ENCODE measurements at regions not wholly inside any gene's neighbourhood (a gene's known extent, or its start where the extent isn't known, plus 50 kb on each side); places are given as distances from the start of the nearest gene placed in this dataset.

DNA sequence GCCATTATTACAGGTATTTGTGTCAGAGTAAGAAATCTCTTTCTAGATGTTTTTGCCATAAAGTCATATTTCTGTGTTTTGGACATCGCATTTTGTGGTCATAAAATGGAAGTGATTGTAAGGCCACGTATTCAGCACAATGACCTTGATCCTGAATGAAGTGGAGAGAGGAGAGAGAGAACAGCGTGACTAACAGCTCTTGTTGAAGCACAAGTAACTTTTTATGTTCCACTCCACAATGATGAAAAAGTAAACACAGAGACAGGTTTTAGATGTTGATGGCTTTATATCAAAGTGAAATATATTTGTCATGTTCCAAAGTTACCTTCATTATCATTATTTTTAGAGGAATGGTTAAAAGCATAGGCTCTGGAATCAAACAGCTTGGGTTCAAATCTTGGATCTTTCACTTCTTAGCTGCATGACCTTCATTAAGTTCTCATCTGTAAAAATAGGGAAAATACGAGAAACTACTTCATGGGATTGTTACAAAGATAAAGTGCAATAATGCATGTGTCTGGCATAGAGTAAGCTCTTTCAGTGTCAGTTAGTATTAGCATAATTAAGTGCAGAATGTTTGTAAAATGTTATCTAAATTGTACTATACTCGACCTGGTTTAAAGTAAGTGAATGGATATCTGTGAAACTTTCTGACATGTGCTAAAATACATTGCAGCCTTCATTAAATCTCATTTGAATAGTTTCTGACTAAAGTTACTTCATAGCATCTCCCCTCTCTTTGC lies 341.5 kb upstream of the DNAJC19 start:
- TF ChIP-seq, protein P1, sequence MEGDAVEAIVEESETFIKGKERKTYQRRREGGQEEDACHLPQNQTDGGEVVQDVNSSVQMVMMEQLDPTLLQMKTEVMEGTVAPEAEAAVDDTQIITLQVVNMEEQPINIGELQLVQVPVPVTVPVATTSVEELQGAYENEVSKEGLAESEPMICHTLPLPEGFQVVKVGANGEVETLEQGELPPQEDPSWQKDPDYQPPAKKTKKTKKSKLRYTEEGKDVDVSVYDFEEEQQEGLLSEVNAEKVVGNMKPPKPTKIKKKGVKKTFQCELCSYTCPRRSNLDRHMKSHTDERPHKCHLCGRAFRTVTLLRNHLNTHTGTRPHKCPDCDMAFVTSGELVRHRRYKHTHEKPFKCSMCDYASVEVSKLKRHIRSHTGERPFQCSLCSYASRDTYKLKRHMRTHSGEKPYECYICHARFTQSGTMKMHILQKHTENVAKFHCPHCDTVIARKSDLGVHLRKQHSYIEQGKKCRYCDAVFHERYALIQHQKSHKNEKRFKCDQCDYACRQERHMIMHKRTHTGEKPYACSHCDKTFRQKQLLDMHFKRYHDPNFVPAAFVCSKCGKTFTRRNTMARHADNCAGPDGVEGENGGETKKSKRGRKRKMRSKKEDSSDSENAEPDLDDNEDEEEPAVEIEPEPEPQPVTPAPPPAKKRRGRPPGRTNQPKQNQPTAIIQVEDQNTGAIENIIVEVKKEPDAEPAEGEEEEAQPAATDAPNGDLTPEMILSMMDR (IDR thresholded peaks at IDR 0.05; ENCODE audit: low read depth, low read length, poor library complexity, severe bottlenecking) = no peak
- no peak for TF ChIP-seq EZH2phosphoT487 (IDR thresholded peaks at IDR 0.05; ENCODE audit: borderline replicate concordance, low read length)
